Bronchial epithelial cell (primary cell): ENCODE measurements at regions not wholly inside any gene's neighbourhood (a gene's known extent, or its start where the extent isn't known, plus 50 kb on each side); places are given as distances from the start of the nearest gene placed in this dataset.
"Not testable (repeated sequence)": the region's sequence is repeated elsewhere in the genome, so short reads cannot be mapped to it uniquely, and the experiment has no call there.

Experiments
- DNase-seq: peaks from one replicate; pipeline ENCODE4 v3.0.0-alpha.2; 2010; ENCODE audit warnings: low read depth
- FAIRE-seq: peaks from 2 replicates; lab custom pipeline; 2011; peaks lifted over from hg19 to GRCh38; lab: Jason Lieb, UNC
- H3K27me3 ChIP-seq: 2 replicates; pipeline ENCODE4 v1.5.1; 2011; ENCODE audit warnings: low read length; ENCODE audit not compliant: control insufficient read depth, insufficient read depth
- H3K36me3 ChIP-seq: 2 replicates; pipeline ENCODE4 v1.5.1; 2011; ENCODE audit warnings: low read length; ENCODE audit not compliant: control insufficient read depth, insufficient read depth
- H3K4me3 ChIP-seq: 2 replicates; pipeline ENCODE4 v1.5.1; 2011; ENCODE audit warnings: mild to moderate bottlenecking, low read depth, low read length, control low read depth
- TF ChIP-seq, protein P1 (sequence below): IDR thresholded peaks from 2 replicates; pipeline ENCODE4 v1.5.1; 2011; ENCODE audit warnings: mild to moderate bottlenecking, moderate library complexity, low read length, control low read depth, inconsistent platforms; ENCODE audit not compliant: insufficient read depth, severe bottlenecking

GRCh38 chrX:148284056-148284455 lies 216.4 kb upstream of the AFF2 start:
- Histone ChIP-seq H3K27me3 (no peaks in the 10 kb centered on the region), H3K4me3 (no peak overlapping the region), H3K36me3 (no peaks in the 10 kb centered on the region)
- no peak for DNase-seq
- no peak for FAIRE-seq
- TF ChIP-seq, protein P1, sequence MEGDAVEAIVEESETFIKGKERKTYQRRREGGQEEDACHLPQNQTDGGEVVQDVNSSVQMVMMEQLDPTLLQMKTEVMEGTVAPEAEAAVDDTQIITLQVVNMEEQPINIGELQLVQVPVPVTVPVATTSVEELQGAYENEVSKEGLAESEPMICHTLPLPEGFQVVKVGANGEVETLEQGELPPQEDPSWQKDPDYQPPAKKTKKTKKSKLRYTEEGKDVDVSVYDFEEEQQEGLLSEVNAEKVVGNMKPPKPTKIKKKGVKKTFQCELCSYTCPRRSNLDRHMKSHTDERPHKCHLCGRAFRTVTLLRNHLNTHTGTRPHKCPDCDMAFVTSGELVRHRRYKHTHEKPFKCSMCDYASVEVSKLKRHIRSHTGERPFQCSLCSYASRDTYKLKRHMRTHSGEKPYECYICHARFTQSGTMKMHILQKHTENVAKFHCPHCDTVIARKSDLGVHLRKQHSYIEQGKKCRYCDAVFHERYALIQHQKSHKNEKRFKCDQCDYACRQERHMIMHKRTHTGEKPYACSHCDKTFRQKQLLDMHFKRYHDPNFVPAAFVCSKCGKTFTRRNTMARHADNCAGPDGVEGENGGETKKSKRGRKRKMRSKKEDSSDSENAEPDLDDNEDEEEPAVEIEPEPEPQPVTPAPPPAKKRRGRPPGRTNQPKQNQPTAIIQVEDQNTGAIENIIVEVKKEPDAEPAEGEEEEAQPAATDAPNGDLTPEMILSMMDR = no peak

DNA sequence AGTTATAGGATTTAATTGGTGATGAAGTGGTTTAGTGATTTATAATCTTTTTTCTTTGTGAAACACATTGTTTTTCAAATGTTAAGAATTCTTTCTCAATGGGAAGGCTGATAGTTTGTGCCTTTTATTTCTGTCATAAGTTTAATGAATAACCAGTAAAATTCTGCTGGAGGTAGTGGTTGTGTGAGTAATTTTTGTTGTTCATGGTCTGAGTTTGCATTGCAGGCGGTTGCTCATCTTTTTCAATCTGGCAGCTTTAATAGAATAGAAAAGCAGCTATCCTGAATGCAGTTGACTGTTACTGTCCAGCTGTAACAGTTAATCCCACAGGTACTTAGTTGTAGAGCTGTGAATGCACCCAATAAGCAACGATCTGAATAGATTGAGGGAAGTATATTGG lies 215.6 kb upstream of the AFF2 start:
- no peak for FAIRE-seq
- TF ChIP-seq, protein P1 = no peak

DNA sequence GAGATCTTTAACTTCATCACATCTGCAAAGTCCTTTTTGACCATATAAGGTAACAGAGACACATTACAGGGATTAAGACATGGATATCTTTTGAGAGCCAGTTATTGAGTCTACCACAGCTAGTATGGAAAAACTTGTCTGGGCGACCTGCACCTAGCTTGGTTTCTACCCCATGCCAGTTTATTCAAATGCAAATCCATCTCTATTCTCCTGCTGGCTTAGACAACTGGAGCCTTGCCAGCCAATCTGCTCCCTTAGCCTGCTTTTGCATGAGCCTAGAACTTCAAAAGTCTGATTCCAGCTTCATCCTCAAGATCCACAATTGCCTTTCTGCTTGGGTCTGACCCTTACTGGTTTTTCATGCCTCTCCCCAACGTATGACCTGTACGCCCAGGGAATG lies 212.0 kb upstream of the AFF2 start:
- DNase-seq = no peak
- no peak overlapping the region for H3K4me3 ChIP-seq
- TF ChIP-seq, protein P1 = no peak
- no peak for FAIRE-seq
- H3K36me3 ChIP-seq = no peaks in the 10 kb centered on the region
- no peaks in the 10 kb centered on the region for H3K27me3 ChIP-seq

More for the DNA sequence above, 215.6 kb upstream of the AFF2 start:
- Histone ChIP-seq H3K27me3 (no peaks in the 10 kb centered on the region), H3K36me3 (no peaks in the 10 kb centered on the region), H3K4me3 (no peak overlapping the region)
- DNase-seq = no peak

GRCh38 chrX:148290041-148290440 lies 210.4 kb upstream of the AFF2 start:
- DNase-seq (no peak), FAIRE-seq (no peak)
- no peaks in the 10 kb centered on the region for H3K36me3 ChIP-seq
- H3K27me3 ChIP-seq = no peaks in the 10 kb centered on the region
- TF ChIP-seq, protein P1 = no peak
- H3K4me3 ChIP-seq = no peak overlapping the region

DNA sequence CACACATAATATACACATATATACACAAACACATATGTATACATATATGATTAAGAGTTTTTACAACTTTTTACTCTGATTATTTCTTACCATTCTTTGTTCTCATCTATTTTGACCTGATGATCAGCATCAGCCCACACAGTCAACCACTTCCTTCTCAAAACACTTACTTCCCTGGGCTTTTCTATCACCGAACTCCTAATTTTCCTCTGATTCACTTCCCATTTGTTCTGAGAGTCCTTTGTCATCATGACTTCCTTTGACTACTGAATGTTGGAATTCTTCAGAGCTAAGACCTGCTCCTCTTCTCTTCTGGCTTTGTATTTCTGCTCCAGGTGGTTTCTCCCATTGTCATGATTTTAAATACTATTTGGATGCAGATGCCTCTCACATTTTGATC lies 209.5 kb upstream of the AFF2 start:
- Histone ChIP-seq H3K36me3 (no peaks in the 10 kb centered on the region), H3K27me3 (no peaks in the 10 kb centered on the region), H3K4me3 (no peak overlapping the region)
- TF ChIP-seq, protein P1 = no peak
- FAIRE-seq = no peak
- DNase-seq = no peak

DNA sequence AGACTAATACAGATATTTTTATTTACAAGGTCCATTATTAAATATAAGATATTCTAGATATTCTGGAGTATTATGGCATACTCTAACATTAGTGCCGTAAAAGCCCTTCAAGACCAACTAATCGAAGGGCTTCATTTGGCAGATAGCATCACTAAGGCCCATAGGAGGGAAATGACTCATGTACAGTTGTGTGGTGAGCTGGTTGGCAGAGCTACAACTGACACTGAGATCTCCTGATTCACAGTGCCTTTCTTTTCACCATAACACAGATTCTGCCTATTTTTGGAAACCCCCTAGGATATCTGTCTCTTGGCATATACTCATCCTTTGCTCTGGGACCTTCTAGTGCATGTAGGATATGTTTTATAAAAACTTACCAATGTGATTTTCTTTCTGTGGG lies 201.7 kb upstream of the AFF2 start:
- DNase-seq (no peak), FAIRE-seq (no peak)
- Histone ChIP-seq H3K27me3 (no peaks in the 10 kb centered on the region), H3K4me3 (no peak overlapping the region), H3K36me3 (no peaks in the 10 kb centered on the region)
- TF ChIP-seq, protein P1 = no peak

- not testable (repeated sequence) for DNase-seq, FAIRE-seq
Observed at GRCh38 chrX:148305214-148305613, 195.2 kb upstream of the AFF2 start.

More at GRCh38 chrX:148305214-148305613, 195.2 kb upstream of the AFF2 start:
- not testable (repeated sequence) for H3K27me3 ChIP-seq, H3K4me3 ChIP-seq, H3K36me3 ChIP-seq
